VCaP (cell line): ENCODE measurements at regions not wholly inside any gene's neighbourhood (a gene's known extent, or its start where the extent isn't known, plus 50 kb on each side); places are given as distances from the start of the nearest gene placed in this dataset.

Experiments used
- H3K27ac ChIP-seq: fragments of 450-650 bp; 2 replicates; pipeline ENCODE4 v1.5.1; 2017
- TF ChIP-seq, protein P1 (sequence below): fragments of 450-650 bp; conservative IDR thresholded peaks from 2 replicates; pipeline ENCODE4 v1.5.1; 2017; ENCODE audit warnings: mild to moderate bottlenecking, moderate library complexity

DNA sequence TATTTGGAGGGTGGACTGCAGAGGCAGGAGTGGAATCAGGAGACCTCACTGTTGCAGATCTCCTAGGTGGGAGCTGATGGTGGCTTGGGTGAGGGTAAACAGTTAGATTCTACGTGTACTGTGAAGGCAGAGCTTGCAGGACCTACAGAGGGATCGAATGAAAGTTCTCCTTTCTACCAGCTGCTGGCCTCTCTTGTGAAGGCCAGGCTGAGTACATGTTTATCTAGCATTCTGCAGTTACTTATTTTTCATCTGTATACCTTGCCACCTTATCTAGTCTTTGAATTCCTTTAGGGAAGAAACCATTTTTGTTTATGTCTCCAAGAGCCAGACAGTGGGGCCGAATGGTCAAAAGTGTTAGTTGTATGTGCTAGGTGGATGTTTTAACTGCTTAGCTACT, 57.6 kb downstream of the PTTG1 start:
- TF ChIP-seq, protein P1, sequence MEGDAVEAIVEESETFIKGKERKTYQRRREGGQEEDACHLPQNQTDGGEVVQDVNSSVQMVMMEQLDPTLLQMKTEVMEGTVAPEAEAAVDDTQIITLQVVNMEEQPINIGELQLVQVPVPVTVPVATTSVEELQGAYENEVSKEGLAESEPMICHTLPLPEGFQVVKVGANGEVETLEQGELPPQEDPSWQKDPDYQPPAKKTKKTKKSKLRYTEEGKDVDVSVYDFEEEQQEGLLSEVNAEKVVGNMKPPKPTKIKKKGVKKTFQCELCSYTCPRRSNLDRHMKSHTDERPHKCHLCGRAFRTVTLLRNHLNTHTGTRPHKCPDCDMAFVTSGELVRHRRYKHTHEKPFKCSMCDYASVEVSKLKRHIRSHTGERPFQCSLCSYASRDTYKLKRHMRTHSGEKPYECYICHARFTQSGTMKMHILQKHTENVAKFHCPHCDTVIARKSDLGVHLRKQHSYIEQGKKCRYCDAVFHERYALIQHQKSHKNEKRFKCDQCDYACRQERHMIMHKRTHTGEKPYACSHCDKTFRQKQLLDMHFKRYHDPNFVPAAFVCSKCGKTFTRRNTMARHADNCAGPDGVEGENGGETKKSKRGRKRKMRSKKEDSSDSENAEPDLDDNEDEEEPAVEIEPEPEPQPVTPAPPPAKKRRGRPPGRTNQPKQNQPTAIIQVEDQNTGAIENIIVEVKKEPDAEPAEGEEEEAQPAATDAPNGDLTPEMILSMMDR: no peak
- no peak overlapping the region for H3K27ac ChIP-seq

- TF ChIP-seq, protein P1: no peak
- no peak overlapping the region for H3K27ac ChIP-seq
Measured at GRCh38 chr5:160479926-160480325, 58.3 kb downstream of the PTTG1 start.

DNA sequence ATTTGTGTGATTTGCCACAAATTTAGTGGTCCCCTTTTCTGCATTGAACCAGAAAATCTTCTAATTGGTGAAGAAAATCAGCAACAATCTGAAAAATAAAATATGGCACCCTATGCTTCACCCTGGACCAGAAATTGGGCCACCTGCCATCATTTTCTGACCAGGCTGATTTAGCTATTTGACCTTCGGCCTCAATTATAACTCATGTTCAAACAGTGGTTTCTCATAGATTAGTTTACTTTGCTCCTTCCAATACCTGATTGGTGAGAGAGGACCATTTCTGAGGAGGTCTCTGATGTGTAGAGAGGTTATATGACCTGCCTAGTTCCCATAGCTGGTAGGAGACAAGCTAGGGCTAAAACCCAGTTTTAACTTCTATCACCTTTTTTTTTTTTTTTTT, 59.0 kb downstream of the PTTG1 start:
- TF ChIP-seq, protein P1: no peak
- no peak overlapping the region for H3K27ac ChIP-seq

GRCh38 chr5:160484678-160485077, 63.0 kb downstream of the PTTG1 start:
- H3K27ac ChIP-seq: no peak overlapping the region
- TF ChIP-seq, protein P1: no peak

DNA sequence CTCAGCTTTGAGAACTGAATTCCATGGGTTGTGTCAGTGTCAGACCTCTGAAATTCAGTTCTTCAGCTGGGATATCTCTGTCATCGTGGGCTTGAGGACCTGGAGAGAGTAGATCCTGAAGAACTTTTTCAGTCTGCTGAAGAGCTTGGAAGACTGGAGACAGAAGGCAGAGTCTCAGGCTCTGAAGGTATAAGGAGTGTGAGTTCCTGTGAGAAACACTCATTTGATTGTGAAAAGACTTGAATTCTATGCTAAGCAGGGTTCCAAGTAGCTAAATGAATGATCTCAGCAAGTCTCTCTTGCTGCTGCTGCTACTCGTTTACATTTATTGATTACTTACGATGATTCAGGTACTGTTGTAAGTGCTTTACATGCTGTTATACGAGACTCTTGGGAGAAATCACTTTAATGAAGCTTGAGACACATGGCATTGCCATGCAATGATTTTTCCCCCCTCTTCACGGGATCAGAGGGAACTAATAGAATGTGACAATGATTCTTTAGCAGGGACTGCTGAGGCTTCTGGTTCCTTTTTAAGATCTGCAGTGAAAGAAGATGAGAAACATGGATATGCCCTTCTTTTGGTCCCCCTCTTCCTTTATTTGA, 63.8 kb downstream of the PTTG1 start:
- TF ChIP-seq, protein P1: no peak
- H3K27ac ChIP-seq: no peak overlapping the region

DNA sequence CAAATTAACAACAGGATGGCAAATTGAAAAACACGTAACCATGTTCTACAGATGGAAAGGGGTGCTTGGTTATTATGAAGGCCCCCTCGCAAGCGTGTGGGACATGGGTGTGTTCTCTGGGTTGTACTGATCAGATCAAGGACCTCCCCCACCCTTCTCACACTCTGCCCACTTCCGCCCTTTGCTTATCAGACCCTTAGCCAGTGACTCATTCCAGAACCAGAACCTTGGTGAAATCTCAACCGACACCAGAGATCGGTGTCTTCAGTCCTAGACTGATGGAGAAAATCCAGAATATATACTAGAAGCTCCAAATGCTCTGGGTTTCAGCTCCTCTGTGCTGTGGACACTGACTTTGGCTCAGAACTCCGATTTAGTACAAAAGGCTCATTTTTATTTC, 64.9 kb downstream of the PTTG1 start:
- H3K27ac ChIP-seq: no peak overlapping the region
- TF ChIP-seq, protein P1: no peak

DNA sequence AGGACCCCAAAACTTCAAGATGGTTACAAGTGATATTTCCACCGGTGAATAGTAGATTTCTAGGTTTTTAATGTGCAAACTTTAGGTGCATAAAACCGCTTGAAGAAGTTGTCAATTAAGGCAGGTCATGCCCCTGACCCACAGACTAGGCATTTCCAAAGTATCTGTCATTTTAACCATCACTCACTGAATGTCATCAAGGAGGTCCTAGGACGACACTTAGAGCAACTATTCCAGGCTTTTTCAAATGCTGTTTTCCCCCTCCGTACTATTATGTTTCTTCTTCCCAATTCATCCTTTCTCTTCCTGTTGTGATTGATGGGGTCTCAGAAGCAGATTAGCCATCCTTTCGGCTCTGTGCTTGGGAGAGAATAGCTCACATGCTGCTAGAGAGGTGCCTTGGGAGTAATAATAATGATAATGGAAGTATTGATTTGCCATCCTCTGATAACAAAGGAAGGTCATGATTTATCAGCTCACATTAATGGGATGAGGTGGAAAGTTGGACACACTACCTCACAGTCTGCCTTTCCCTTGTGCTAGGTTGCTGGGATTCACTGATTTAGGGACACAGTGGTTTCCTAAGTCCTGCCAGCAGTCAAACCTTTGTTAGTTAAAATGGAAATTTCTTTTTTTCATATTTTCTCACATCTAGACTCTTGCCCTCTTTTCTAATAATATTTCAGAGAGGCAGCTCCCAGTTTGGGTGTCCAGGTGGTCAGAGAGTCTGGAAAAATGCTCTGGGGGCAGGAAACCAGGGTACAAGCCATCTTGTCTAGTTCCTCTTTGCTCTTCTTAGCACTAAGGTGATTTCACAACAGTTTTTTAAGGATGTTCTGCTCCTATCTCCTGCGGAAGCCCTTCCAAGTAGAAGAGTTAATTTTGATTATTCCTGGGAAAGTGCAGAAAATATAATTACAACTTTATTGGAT, 67.0 kb downstream of the PTTG1 start:
- TF ChIP-seq, protein P1: no peak
- H3K27ac ChIP-seq: no peak overlapping the region
